H1 (cell line): ENCODE measurements at regions not wholly inside any gene's neighbourhood (a gene's known extent, or its start where the extent isn't known, plus 50 kb on each side); places are given as distances from the start of the nearest gene placed in this dataset.

Experiments
- CTCF ChIA-PET: fragments of 300-600 bp; sonication (Branson Sonifier 250); formaldehyde crosslinking; loops from one replicate; lab custom pipeline; 2021; ENCODE audit not compliant: partially characterized antibody; lab: Charles Lee
- POLR2A ChIA-PET: fragments of 300-600 bp; sonication (Branson Sonifier 250); formaldehyde crosslinking; loops from one replicate; lab custom pipeline; 2021; ENCODE audit warnings: inconsistent platforms; ENCODE audit not compliant: partially characterized antibody; lab: Charles Lee
- DNase-seq, 2 experiments: peaks; one replicate each; pipeline versions ENCODE4 v3.0.0 to v3.0.0-alpha.2; 2010 to 2022; ENCODE audit warnings: low spot score in 2 of 2, low read depth in 1 of 2, mixed read lengths in 1 of 2
- FAIRE-seq: peaks from 2 replicates; lab custom pipeline; 2011; peaks lifted over from hg19 to GRCh38; lab: Jason Lieb, UNC
- H2AFZ ChIP-seq: 2 replicates; pipeline ENCODE4 v1.8.1; 2012; ENCODE audit warnings: low read length, inconsistent platforms
- H2AK5ac ChIP-seq: 2 replicates; pipeline ENCODE4 v1.6.1; 2013; ENCODE audit warnings: low read depth, low read length
- H2BK120ac ChIP-seq: replicated peaks from 2 replicates; pipeline ENCODE3; 2013; ENCODE audit warnings: low read depth, low read length, inconsistent platforms
- H2BK12ac ChIP-seq: 2 replicates; pipeline ENCODE4 v1.6.1; 2013; ENCODE audit warnings: low read depth, low read length
- H2BK15ac ChIP-seq: 2 replicates; pipeline ENCODE4 v1.6.1; 2013; ENCODE audit warnings: low read length
- H2BK20ac ChIP-seq: 2 replicates; pipeline ENCODE4 v1.6.1; 2013; ENCODE audit warnings: low read length
- H2BK5ac ChIP-seq: 2 replicates; pipeline ENCODE4 v1.6.1; 2013; ENCODE audit warnings: low read depth, low read length
- H3K14ac ChIP-seq: 2 replicates; pipeline ENCODE4 v1.6.1; 2013; ENCODE audit warnings: inconsistent platforms; ENCODE audit not compliant: insufficient read length
- H3K18ac ChIP-seq: 2 replicates; pipeline ENCODE4 v1.6.1; 2013; ENCODE audit warnings: low read length; ENCODE audit errors: extremely low read depth
- H3K23ac ChIP-seq: 2 replicates; pipeline ENCODE4 v1.6.1; 2013; ENCODE audit warnings: inconsistent platforms; ENCODE audit not compliant: insufficient read length
- H3K23me2 ChIP-seq: 2 replicates; pipeline ENCODE4 v1.6.1; 2013; ENCODE audit warnings: low read depth, low read length
- H3K27ac ChIP-seq: 2 replicates; pipeline ENCODE4 v1.6.1; 2011; ENCODE audit warnings: low read depth, low read length, inconsistent platforms
- H3K27me3 ChIP-seq, 4 experiments: replicated peaks in 1 of 4; 1 replicate in 1 of 4; 2 replicates in 3 of 4; pipeline versions ENCODE4 v1.6.1 to v1.8.1; 2011 to 2013; ENCODE audit warnings: low read length in 3 of 4, mild to moderate bottlenecking in 3 of 4, inconsistent platforms in 2 of 4, mixed read lengths in 2 of 4, moderate library complexity in 1 of 4; ENCODE audit not compliant: control insufficient read depth in 3 of 4, insufficient read depth in 3 of 4; ENCODE audit errors: extremely low read depth in 1 of 4
- H3K36me3 ChIP-seq, 4 experiments: 2 replicates each; pipeline versions ENCODE4 v1.6.1 to v1.8.1; 2011 to 2013; ENCODE audit warnings: mild to moderate bottlenecking in 4 of 4, low read length in 3 of 4, moderate library complexity in 2 of 4, control low read depth in 1 of 4, inconsistent platforms in 1 of 4; ENCODE audit not compliant: insufficient read depth in 4 of 4, control insufficient read depth in 2 of 4
- H3K4ac ChIP-seq: replicated peaks from 2 replicates; pipeline ENCODE3; 2013; ENCODE audit warnings: low read length, low read depth, mixed read lengths, inconsistent platforms; ENCODE audit not compliant: insufficient read length
- H3K4me1 ChIP-seq, 4 experiments: replicated peaks in 1 of 4; 1 replicate in 1 of 4; 2 replicates in 3 of 4; pipeline versions ENCODE4 v1.6.1 to v1.8.1; 2011 to 2013; ENCODE audit warnings: low read length in 3 of 4, inconsistent platforms in 2 of 4, mixed read lengths in 1 of 4; ENCODE audit not compliant: insufficient read depth in 4 of 4, control insufficient read depth in 3 of 4
- H3K4me2 ChIP-seq, 2 experiments: 2 replicates each; pipeline versions ENCODE4 v1.6.1 to v1.8.1; 2011 to 2013; ENCODE audit warnings: low read depth in 2 of 2, low read length in 2 of 2, control low read depth in 1 of 2, inconsistent platforms in 1 of 2, mild to moderate bottlenecking in 1 of 2; ENCODE audit not compliant: insufficient read depth in 1 of 2
- H3K4me3 ChIP-seq, 4 experiments: fragments of 200-600, 300-600 bp in 1 of 4; sonication (generic), shearing (Covaris generic), sonication (Bioruptor Twin) in 1 of 4; 2 replicates each; pipeline versions ENCODE4 v1.5.1 to v1.8.1; 2011 to 2016; ENCODE audit warnings: low read length in 4 of 4, low read depth in 3 of 4, control low read depth in 2 of 4, inconsistent platforms in 2 of 4, mild to moderate bottlenecking in 2 of 4, mixed read lengths in 1 of 4, moderate library complexity in 1 of 4; ENCODE audit not compliant: insufficient read depth in 2 of 4; ENCODE audit errors: extremely low read depth in 1 of 4
- H3K56ac ChIP-seq: replicated peaks from 2 replicates; pipeline ENCODE3; 2013; ENCODE audit warnings: low read depth, mild to moderate bottlenecking, mixed read lengths, low read length, inconsistent platforms; ENCODE audit not compliant: insufficient read length
- H3K79me1 ChIP-seq: 2 replicates; pipeline ENCODE4 v1.6.1; 2013; ENCODE audit warnings: low read depth, low read length, control low read depth
- H3K79me2 ChIP-seq, 2 experiments: 2 replicates each; pipeline versions ENCODE4 v1.6.1 to v1.8.1; 2012 to 2013; ENCODE audit warnings: low read length in 2 of 2, mild to moderate bottlenecking in 2 of 2, inconsistent platforms in 1 of 2; ENCODE audit not compliant: insufficient read depth in 2 of 2, control insufficient read depth in 1 of 2
- H3K9ac ChIP-seq, 4 experiments: replicated peaks in 1 of 4; 1 replicate in 1 of 4; 2 replicates in 3 of 4; pipeline versions ENCODE4 v1.6.1 to v1.8.1; 2011 to 2013; ENCODE audit warnings: low read depth in 3 of 4, low read length in 3 of 4, control low read depth in 2 of 4, mild to moderate bottlenecking in 2 of 4, moderate library complexity in 2 of 4, inconsistent platforms in 1 of 4; ENCODE audit errors: extremely low read depth in 1 of 4
- H3K9me3 ChIP-seq, 2 experiments: 2 replicates each; pipeline versions ENCODE4 v1.6.1 to v1.8.1; 2012 to 2013; ENCODE audit warnings: mild to moderate bottlenecking in 2 of 2, moderate library complexity in 2 of 2, control low read depth in 1 of 2, inconsistent platforms in 1 of 2, low read depth in 1 of 2, low read length in 1 of 2, mixed read lengths in 1 of 2; ENCODE audit not compliant: insufficient read depth in 2 of 2
- H4K20me1 ChIP-seq, 2 experiments: replicated peaks in 1 of 2; 2 replicates each; pipeline versions ENCODE3 to v1.8.1; 2011 to 2013; ENCODE audit warnings: inconsistent platforms in 2 of 2, low read length in 2 of 2, mild to moderate bottlenecking in 1 of 2; ENCODE audit not compliant: insufficient read depth in 2 of 2, control insufficient read depth in 1 of 2
- H4K5ac ChIP-seq: 2 replicates; pipeline ENCODE4 v1.6.1; 2013; ENCODE audit warnings: low read length, low read depth, mixed read lengths, inconsistent platforms; ENCODE audit not compliant: insufficient read length
- H4K8ac ChIP-seq: 2 replicates; pipeline ENCODE4 v1.8.0; 2013; ENCODE audit warnings: mild to moderate bottlenecking, moderate library complexity, low read length, inconsistent platforms; ENCODE audit not compliant: insufficient read depth; ENCODE audit errors: extremely low read depth
- H4K91ac ChIP-seq: replicated peaks from 2 replicates; pipeline ENCODE3; 2013; ENCODE audit warnings: low read length, mixed read lengths, inconsistent platforms; ENCODE audit not compliant: insufficient read length
- BCL11A ChIP-seq, 2 experiments: IDR thresholded peaks; one replicate each; pipeline ENCODE4 v1.6.1; 2011; ENCODE audit warnings: low read depth in 2 of 2, low read length in 2 of 2, mild to moderate bottlenecking in 2 of 2
- BRCA1 ChIP-seq: IDR thresholded peaks from 2 replicates; pipeline ENCODE4 v1.6.1; 2012; ENCODE audit warnings: low read depth, low read length, improper control_type of control experiment
- CBX5 ChIP-seq: fragments of 300-800, 300-1000 bp; sonication (generic); IDR thresholded peaks from 2 replicates; pipeline ENCODE4 v1.7.1; 2016; ENCODE audit warnings: antibody characterized with exemption, low read length, low read depth
- CHD2 ChIP-seq: IDR thresholded peaks from 2 replicates; pipeline ENCODE4 v1.6.1; 2012; ENCODE audit warnings: low read length, improper control_type of control experiment
- CREB1 ChIP-seq: IDR thresholded peaks from 2 replicates; pipeline ENCODE4 v1.6.1; 2012; ENCODE audit warnings: inconsistent platforms
- CTBP2 ChIP-seq: IDR thresholded peaks from 2 replicates; pipeline ENCODE4 v1.7.0; 2011; ENCODE audit warnings: borderline replicate concordance, mild to moderate bottlenecking, moderate library complexity, mixed read lengths, low read length; ENCODE audit not compliant: insufficient read depth, insufficient read length
- EP300 ChIP-seq, 2 experiments: IDR thresholded peaks; 1 replicate in 1 of 2; 2 replicates in 1 of 2; pipeline ENCODE4 v1.6.1; 2011 to 2012; ENCODE audit warnings: low read depth in 2 of 2, low read length in 2 of 2, mild to moderate bottlenecking in 2 of 2, borderline replicate concordance in 1 of 2, inconsistent platforms in 1 of 2, moderate library complexity in 1 of 2
- EZH2 ChIP-seq: fragments of 200-600 bp; sonication (generic); IDR thresholded peaks from 2 replicates; pipeline ENCODE4 v1.7.1; 2012; ENCODE audit warnings: low read depth, mild to moderate bottlenecking, moderate library complexity, low read length, inconsistent platforms; ENCODE audit not compliant: severe bottlenecking
- FOSL1 ChIP-seq: IDR thresholded peaks from 2 replicates; pipeline ENCODE4 v1.6.1; 2011; ENCODE audit warnings: mild to moderate bottlenecking, low read depth, low read length, moderate library complexity; ENCODE audit not compliant: insufficient read depth
- JUN ChIP-seq: IDR thresholded peaks from 2 replicates; pipeline ENCODE4 v1.6.1; 2011; ENCODE audit warnings: low read depth, mild to moderate bottlenecking, improper control_type of control experiment, low read length
- MAFK ChIP-seq: IDR thresholded peaks from 2 replicates; pipeline ENCODE4 v1.6.1; 2012; ENCODE audit warnings: low read depth, mild to moderate bottlenecking, improper control_type of control experiment, low read length
- POU5F1 ChIP-seq: IDR thresholded peaks from 2 replicates; pipeline ENCODE4 v1.6.1; 2011; ENCODE audit warnings: low read depth, mild to moderate bottlenecking, low read length, moderate library complexity
- SUZ12 ChIP-seq: fragments of 200-600 bp; sonication (generic); IDR thresholded peaks from 2 replicates; pipeline ENCODE4 v1.6.1; 2012; ENCODE audit warnings: mild to moderate bottlenecking, inconsistent platforms, low read length, moderate library complexity, mixed read lengths
- TAF7 ChIP-seq: optimal IDR thresholded peaks from 2 replicates; pipeline ENCODE3; 2011; ENCODE audit warnings: low read depth, mild to moderate bottlenecking, inconsistent platforms, low read length, moderate library complexity, borderline replicate concordance
- TCF12 ChIP-seq: IDR thresholded peaks from 2 replicates; pipeline ENCODE4 v1.6.1; 2011; ENCODE audit warnings: low read depth, mild to moderate bottlenecking, low read length
- ZNF274 ChIP-seq: IDR thresholded peaks from 2 replicates; pipeline ENCODE4 v1.7.0; 2012; ENCODE audit warnings: low read length, borderline replicate concordance; ENCODE audit errors: extremely low read depth
- WGBS, 2 experiments: shearing (Covaris generic) in 1 of 2; methylation state at CpG; one replicate each; pipeline versions ENCODE4 v1.1.6 to v1.1.7; 2013 to 2015; ENCODE audit warnings: low lambda C conversion rate in 2 of 2, mixed read lengths in 2 of 2, inconsistent platforms in 1 of 2, low coverage in 1 of 2, missing lambda C conversion rate in 1 of 2; ENCODE audit not compliant: insufficient replicate concordance in 2 of 2, insufficient coverage in 1 of 2, insufficient read length in 1 of 2; ENCODE audit errors: extremely low coverage in 1 of 2, missing lambda C conversion rate in 1 of 2; 5-methylcytosine and 5-hydroxymethylcytosine counted together

DNA sequence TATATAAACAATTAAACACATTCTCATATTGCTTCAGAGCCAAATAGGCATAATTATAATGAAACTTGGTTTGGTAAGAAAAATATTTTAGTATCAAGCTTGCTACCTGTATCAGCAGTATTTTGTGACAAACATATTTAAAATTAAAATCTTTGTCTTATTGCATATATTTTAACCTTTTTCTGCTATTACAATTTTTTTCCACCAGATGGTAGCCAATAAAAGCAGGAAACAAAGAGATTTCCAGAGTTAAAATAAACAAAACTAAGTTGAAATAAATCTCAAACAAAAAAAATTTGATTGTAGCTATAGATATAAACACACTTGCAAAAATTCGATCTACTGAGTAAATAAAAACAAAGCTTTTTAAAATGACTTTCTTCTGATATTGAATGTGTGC lies 491.3 kb upstream of the GJE1 start:
- no peaks in the 10 kb centered on the region for H3K23me2 ChIP-seq
- no peak overlapping the region for H3K4ac ChIP-seq
- no peak overlapping the region for H2BK120ac ChIP-seq
- no peak overlapping the region for H3K4me3 ChIP-seq
- no peak overlapping the region for H2AK5ac ChIP-seq
- H2BK20ac ChIP-seq: no peak overlapping the region
- H3K79me2 ChIP-seq: no peaks in the 10 kb centered on the region
- 77% methylated on average over 1 of the region's 1 CpG; no CpG with 5 or more reads in 1 of the 2 experiments for WGBS, 2 experiments
- H4K5ac ChIP-seq: no peak overlapping the region
- CTCF ChIA-PET: interaction anchor here (0.7 kb wide), 1 partner anchor 470 kb away, joined by 3 read pairs; no protein-coding TSS in a partner anchor
- H3K9me3 ChIP-seq: no peaks in the 10 kb centered on the region
- DNase-seq (no peak), FAIRE-seq (no peak)
- H2BK5ac ChIP-seq: no peak overlapping the region
- no peak overlapping the region for H3K56ac ChIP-seq
- POLR2A ChIA-PET: no interaction called here
- H3K23ac ChIP-seq: no peak overlapping the region
- no peak overlapping the region for H3K9ac ChIP-seq
- H3K4me2 ChIP-seq: no peak overlapping the region
- H4K91ac ChIP-seq: no peak overlapping the region
- no peaks in the 10 kb centered on the region for H3K27me3 ChIP-seq
- H3K27ac ChIP-seq: no peak overlapping the region
- H3K18ac ChIP-seq: no peak overlapping the region
- no peaks in the 10 kb centered on the region for H3K4me1 ChIP-seq
- H2BK12ac ChIP-seq: no peak overlapping the region
- H2BK15ac ChIP-seq: no peak overlapping the region
- H3K36me3 ChIP-seq: no peaks in the 10 kb centered on the region
- H4K20me1 ChIP-seq: no peaks in the 10 kb centered on the region
- no peak overlapping the region for H2AFZ ChIP-seq
- H3K14ac ChIP-seq: no peak overlapping the region
- no peaks in the 10 kb centered on the region for H3K79me1 ChIP-seq
- no peak overlapping the region for H4K8ac ChIP-seq
- TF ChIP-seq CREB1 (no peak), EP300 (IDR thresholded peaks at IDR 0.05; ENCODE audit: borderline replicate concordance in 1 of 2, low read depth in 2 of 2, low read length in 2 of 2) (no peak), CHD2 (no peak), POU5F1 (no peak), MAFK (no peak), CTBP2 (no peak), TCF12 (no peak), TAF7 (no peak), EZH2 (no peak), ZNF274 (no peak), CBX5 (no peak), SUZ12 (no peak), FOSL1 (no peak), BCL11A (IDR thresholded peaks at IDR 0.05; ENCODE audit: low read depth in 2 of 2, low read length in 2 of 2) (no peak), BRCA1 (no peak), JUN (no peak)
